Brain microvascular endothelial cell (primary cell): ENCODE measurements at regions not wholly inside any gene's neighbourhood (a gene's known extent, or its start where the extent isn't known, plus 50 kb on each side); places are given as distances from the start of the nearest gene placed in this dataset.

Source experiments
- DNase-seq: peaks from one replicate; pipeline ENCODE4 v3.0.0-alpha.2; 2020
- H3K27ac ChIP-seq: fragments of 250-450 bp; sonication (Bioruptor Pico); 2 replicates; pipeline ENCODE4 v1.5.1; 2020; ENCODE audit warnings: mild to moderate bottlenecking, moderate library complexity
- H3K27me3 ChIP-seq: fragments of 250-450 bp; sonication (Bioruptor Pico); replicated peaks from 2 replicates; pipeline ENCODE4 v1.5.1; 2020; ENCODE audit warnings: mild to moderate bottlenecking
- H3K36me3 ChIP-seq: fragments of 250-450 bp; sonication (Bioruptor Pico); replicated peaks from 2 replicates; pipeline ENCODE4 v1.5.1; 2020; ENCODE audit warnings: mild to moderate bottlenecking
- H3K4me3 ChIP-seq: 2 replicates; pipeline ENCODE4 v1.5.1; 2011; ENCODE audit warnings: low read depth, mild to moderate bottlenecking, control low read depth, low read length, moderate library complexity
- CTCF ChIP-seq: IDR thresholded peaks from 2 replicates; pipeline ENCODE4 v1.5.1; 2011; ENCODE audit warnings: low read depth, mild to moderate bottlenecking, moderate library complexity, low read length, control low read depth, inconsistent platforms; ENCODE audit errors: missing control alignments
- in situ Hi-C: cut with HindIII; loops from 2 replicates; pipeline ENCODE4 v1.10.0; 2017; ENCODE audit warnings: low sequenced_read_pairs, low pct_ligation_motif_present

- in situ Hi-C loops, result no loop called here
- TF ChIP-seq CTCF, result no peak
- peak; percentile 67 for DNase-seq
- H3K4me3 ChIP-seq, result no peak overlapping the region
- no peaks in the 10 kb centered on the region for H3K36me3 ChIP-seq
- no peak overlapping the region for H3K27ac ChIP-seq
- no peaks in the 10 kb centered on the region for H3K27me3 ChIP-seq
Observed at GRCh38 chr15:62307551-62307950, 142.5 kb upstream of the C2CD4B start.

GRCh38 chr15:62316413-62317060 lies 151.5 kb upstream of the C2CD4B start:
- in situ Hi-C loops, result no loop called here
- H3K36me3 ChIP-seq, result no peaks in the 10 kb centered on the region
- no peaks in the 10 kb centered on the region for H3K27me3 ChIP-seq
- no peak for DNase-seq
- TF ChIP-seq CTCF, result no peak
- no peak overlapping the region for H3K27ac ChIP-seq
- H3K4me3 ChIP-seq, result no peak overlapping the region

GRCh38 chr15:62320259-62320658 lies 155.2 kb upstream of the C2CD4B start:
- no peak for DNase-seq
- Histone ChIP-seq H3K27ac (no peak overlapping the region), H3K36me3 (no peaks in the 10 kb centered on the region), H3K27me3 (peaks cover 2% of the 10 kb centered on the region), H3K4me3 (no peak overlapping the region)
- in situ Hi-C loops, result no loop called here
- no peak for TF ChIP-seq CTCF

GRCh38 chr15:62323353-62323890 lies 158.3 kb upstream of the C2CD4B start:
- peaks cover 2% of the 10 kb centered on the region for H3K27me3 ChIP-seq
- no peak for TF ChIP-seq CTCF
- H3K36me3 ChIP-seq, result no peaks in the 10 kb centered on the region
- no peak overlapping the region for H3K27ac ChIP-seq
- in situ Hi-C loops, result no loop called here
- DNase-seq, result no peak
- H3K4me3 ChIP-seq, result no peak overlapping the region

- no peaks in the 10 kb centered on the region for H3K36me3 ChIP-seq
- no peak overlapping the region for H3K4me3 ChIP-seq
- no peak overlapping the region for H3K27ac ChIP-seq
- no peak for DNase-seq
- TF ChIP-seq CTCF, result no peak
- H3K27me3 ChIP-seq, result peaks cover 2% of the 10 kb centered on the region
- in situ Hi-C loops, result no loop called here
Observed at GRCh38 chr15:62324382-62324781, 159.3 kb upstream of the C2CD4B start.

GRCh38 chr15:62325597-62325996 lies 160.5 kb upstream of the C2CD4B start:
- TF ChIP-seq CTCF, result no peak
- Histone ChIP-seq H3K4me3 (no peak overlapping the region), H3K27me3 (peaks cover 2% of the 10 kb centered on the region), H3K27ac (no peak overlapping the region), H3K36me3 (no peaks in the 10 kb centered on the region)
- in situ Hi-C loops, result no loop called here
- no peak for DNase-seq
